ENCODE measurements at regions not wholly inside any gene's neighbourhood (a gene's known extent, or its start where the extent isn't known, plus 50 kb on each side); places are given as distances from the start of the nearest gene placed in this dataset.

DNA sequence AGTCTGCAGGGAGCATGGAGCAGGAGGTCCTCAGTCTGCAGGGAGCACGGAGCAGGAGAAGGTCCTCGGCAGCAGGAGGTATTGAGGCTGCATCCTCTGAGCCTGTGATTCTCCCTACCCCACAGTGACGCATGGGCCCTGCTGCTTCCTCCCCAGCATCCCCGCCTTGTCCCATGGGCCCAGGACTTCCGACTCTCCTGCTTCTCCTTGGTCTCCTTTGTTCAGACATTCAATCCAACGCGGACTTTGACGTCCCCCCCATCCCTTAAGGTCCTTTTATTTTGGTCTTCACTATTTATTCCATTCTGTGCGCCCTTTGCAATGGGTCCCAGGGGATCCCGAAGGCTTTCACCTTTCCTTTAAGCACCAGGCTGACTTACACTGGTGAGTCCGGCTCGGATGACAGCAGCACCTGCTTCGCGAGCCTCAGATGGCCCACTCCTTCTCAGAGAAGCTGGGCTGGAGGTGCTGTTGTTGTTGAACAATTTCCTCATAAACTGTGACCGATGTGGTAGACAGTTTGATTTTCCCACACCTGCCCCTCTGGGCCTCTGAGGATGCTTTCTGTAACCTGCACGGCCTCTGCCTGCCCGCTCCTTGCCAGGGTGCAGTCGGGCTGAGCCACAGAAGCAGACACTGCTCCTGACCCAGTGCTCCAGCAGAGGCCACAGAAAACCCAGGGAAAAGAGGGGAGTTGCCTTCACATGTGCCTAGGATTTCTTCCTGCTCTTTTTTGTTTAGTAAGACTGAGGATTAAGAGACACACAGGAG is 407.2 kb upstream of the SHH start:
- no peak for DNase-seq

DNA sequence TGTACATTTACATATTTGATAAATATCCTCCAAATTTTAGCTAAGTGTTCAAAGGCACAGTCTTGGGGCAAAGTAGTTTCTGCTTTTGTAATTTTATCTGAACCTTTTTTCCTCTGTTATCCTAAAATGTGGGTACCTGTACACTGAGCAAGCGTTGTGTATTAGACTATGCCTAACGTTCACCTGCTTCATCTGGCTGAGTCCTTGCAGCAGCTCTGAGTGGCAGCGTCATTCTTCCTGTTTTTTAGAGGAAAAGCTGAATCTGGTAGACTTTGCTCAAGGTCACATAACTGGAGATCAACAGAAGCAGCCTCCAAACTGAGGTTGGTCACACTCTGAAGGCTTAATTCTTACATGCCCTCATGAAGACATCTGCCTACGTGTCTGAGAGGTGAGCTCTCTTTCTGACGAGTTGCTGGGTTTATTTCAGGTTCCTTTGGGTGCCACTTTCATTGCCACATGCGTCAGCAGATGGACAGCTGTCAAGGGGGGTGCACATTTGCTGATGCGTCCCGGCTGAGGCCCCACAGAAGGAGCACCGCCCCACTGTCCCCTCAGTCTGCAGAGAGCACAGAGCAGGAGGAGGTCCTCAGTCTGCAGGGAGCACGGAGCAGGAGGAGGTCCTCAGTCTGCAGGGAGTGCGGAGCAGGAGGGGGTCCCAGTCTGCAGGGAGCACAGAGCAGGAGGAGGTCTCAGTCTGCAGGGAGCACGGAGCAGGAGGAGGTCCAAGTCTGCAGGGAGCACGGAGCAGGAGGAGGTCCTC is 406.5 kb upstream of the SHH start:
- DNase-seq, result no peak

DNA sequence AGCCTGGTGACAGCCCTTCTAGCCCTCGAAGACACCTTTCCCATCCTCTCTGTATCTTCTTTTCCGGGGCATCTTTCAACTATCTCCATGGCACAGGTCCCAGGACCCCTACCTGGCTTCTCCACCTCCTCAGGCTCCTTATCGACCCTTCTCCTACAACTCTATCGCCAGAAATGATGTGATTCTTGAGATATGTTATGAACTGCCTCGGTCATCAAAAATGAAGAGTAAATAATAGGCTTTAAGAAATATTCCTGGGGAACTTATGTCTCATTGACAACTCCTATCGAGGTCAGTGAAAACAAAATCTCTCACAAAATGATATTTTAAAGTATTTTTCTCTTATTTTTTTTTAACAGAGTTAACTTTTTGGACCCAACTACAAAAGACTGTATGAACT is 405.5 kb upstream of the SHH start:
- DNase-seq, result no peak

DNA sequence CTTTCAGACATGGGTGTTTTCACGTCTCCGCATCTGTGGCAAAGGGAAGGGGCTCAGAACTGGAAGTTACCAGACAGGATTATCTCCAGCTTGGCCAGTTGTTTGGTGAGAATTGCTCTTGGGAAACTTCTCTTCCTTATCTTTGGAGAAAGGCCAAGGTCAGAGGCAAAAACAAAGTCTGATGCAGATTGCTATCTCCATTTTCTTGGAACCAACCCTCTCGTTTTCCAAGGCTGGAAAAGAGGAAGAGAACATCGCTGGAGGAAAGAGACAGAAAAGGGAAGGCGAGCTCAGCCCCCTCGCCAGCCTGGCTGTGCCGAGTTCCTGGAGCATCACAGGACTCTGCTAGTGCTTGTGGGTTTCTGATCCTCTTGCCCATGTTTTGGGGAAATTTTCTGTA is 396.8 kb upstream of the SHH start:
- DNase-seq, result no peak

DNA sequence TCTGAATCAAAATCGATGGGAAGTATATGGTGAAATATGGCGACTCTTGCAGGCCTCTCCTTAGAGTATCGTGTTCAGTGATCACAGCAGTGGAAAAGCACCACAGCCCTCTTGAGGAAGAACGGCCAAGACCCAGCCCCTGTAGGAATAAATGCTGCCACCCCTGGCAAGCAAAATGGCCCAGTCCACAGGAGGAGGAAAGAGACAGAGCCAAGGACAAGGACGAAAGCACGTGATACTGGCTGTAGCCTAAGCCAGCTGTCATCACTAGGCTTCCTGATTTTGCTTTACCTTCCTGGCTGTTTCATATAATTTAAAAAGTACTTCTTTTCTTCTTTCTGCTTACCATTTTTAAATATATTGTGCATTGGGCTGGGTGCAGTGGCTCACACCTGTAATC is 395.0 kb upstream of the SHH start:
- no peak for DNase-seq

DNA sequence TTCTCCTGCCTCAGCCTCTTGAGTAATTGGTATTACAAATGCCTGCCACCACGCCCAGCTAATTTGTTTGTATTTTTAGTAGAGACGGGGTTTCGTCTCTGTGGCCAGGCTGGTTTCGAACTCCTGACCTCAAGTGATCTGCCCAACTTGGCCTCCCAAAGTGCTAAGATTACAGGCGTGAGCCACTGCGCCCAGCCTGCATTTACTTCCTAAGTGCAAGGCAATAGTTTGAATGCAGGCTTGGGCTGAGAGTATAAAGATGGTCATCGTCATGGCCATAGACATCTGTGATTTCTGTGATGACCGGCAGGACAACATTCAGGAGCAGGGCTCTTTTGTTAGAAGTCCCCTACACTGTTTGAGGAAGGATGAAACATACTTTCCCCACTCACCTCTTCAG is 393.9 kb upstream of the SHH start:
- no peak for DNase-seq

DNA sequence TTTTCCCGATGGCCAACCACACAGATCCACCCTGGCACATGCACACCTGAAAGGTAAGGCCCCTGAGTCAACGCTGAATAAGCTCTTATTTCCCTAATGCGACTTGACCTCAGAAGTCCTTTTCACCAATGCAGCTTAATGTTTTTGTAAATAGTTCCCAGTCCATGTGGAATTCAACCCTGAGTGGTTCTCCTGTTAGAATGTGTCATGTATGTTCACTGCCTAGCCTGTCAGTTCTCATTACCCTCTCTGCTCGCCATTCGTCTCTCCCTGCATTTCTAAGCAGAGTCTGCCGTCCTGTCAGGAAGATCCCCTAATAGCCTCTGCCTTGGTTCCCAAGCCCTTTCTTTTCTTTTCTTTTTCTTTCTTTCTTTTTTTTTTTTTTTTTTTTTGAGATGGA is 392.6 kb upstream of the SHH start:
- DNase-seq, result no peak

DNA sequence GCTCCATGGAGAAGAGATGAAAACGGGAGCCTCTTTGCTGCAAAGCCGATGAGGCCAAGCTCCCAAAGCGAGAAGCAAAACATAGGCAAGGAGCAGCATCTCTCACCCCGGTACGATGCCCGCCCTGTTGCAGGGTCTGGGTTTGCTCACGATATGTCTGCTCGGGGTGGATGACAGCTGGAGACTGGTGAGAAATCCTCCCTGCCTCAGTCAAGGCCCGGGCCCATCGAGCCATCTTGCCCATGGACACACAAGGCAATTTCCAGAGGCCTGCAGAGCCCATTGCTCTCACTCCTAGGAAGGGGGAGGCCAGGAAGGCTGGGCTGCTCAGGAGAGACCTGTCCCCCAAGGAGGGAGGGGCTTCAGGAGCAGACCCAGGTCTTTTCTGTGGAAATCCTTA is 391.7 kb upstream of the SHH start:
- no peak for DNase-seq

DNA sequence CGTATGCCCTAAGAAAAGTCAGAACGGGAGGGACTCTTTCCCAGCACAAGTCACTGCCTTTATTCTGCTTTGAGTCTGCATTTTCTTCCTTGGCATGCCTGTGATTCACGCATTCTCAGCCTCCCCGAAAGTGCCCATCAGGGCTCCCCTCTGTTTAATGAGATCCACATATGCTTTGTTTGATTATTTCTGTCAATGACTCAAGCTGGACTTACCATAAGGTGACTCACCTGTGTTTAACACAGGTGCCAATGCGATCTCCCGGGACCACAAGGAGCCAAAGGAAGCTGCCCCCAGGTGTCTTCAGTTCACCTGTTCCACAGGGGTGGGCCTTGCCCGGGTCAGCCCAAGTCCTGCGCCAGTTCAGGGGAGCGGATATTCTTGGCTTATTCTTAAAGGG is 386.0 kb upstream of the SHH start:
- DNase-seq, result no peak

DNA sequence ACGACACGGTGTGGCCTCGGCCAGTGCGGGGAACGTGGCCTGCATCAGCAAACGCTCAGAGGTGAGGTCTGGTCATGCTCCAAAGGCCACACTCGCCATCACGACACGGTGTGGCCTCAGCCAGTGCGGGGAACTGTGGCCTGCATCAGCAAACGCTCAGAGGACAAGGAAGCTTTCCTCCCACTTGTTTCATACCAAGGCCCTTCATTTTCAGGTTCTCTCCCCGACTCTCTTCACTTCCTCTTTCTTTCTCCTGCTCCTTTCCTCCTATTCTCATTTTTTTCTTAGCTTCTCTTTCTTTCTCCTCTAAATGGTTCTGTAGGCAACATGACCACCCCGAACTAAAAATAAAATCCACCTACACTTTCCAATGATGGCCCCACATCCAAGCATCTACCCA is 384.4 kb upstream of the SHH start:
- DNase-seq, result no peak

DNA sequence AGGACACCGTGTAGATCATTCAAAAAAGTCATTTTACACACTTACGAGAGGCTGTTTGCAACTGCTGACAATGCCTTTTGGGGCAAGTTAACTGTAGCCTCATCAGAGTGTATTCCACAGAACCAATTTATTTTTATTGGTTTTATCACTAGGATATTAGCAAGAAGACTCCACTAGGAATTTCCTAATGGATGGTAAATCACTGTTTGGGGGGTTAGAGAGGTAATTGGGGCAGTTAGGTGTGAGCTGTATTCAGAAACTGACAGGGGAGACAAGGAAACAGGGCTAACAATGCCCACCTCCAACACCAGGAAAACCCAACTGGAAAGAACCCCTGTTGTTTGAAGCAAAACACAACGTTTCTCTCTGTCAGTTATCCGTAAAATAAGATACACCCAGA is 383.0 kb upstream of the SHH start:
- no peak for DNase-seq

DNA sequence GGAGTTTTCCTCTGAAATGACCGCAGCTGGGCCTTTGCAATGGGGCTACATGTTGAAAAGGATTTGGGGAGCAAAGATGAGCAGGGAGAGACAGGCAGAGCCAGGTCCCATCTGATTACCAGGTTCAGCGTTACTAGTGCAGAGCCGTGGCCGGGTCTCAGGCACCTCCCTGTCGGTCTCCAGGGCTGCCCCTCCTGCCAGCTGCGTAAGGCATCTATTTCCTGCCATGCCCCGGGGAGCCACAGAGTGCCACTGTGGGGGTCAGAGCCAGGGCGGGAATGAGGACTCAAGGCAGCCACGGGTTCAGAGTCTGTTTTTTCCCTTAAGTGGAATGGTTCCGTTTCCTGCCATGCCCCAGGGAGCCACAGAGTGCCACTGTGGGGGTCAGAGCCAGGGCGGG is 382.6 kb upstream of the SHH start:
- no peak for DNase-seq

DNA sequence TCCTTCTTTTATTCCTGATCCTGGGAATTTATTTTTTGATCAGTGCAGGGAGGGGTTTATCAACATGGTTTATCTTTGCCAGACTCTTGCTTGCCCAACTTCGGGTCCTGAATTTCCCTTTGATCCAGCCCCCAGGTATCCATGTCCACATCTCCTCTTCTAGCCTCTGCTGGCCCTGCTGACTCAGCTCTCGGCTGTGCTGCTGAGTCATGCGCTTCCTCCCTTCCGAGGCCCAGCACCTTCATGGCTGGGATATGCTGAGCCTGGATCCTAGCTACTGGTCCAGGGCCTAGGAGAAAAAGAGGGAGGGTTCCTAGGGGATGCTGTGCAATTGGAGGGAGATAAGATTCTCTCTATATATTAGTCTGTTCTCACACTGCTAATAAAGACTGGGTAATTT is 380.7 kb upstream of the SHH start:
- no peak for DNase-seq

DNA sequence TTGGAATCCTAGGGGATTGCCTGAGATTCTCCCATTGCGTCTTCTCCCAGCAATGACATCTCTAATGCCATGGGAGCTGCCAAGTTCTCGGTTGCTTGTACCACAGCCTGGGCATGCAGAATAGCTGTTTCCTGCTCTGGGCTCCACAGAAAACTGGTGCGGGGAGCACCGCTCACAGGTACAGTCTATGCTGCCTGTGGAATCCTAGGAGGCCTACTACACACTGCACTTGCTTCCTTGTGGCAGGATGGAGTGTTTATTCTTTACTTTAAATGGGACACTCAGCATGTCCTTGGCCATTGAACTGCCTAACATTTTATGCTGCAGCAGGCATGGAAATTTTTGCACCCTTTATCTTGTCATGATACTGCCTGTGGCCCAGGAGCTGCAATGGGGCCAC is 378.8 kb upstream of the SHH start:
- DNase-seq, result no peak

DNA sequence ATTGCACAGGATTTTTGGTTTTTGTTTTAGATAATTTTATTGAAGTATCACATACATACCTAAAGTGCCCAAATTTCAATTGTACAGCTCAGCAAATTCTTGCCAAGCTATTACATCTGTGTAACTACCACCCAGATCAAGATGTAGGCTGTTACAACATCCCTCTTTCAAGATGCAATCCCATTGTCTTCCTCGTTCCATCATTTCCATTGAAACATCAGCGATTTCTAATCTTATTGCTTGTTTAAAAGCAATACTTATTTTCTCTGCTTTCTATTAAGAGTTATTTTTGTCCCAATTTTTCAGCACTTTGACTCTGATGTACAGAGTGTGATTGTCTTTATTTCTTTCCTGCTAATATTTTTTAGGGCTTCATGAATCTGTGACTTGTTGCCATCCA is 372.8 kb upstream of the SHH start:
- DNase-seq, result no peak

DNA sequence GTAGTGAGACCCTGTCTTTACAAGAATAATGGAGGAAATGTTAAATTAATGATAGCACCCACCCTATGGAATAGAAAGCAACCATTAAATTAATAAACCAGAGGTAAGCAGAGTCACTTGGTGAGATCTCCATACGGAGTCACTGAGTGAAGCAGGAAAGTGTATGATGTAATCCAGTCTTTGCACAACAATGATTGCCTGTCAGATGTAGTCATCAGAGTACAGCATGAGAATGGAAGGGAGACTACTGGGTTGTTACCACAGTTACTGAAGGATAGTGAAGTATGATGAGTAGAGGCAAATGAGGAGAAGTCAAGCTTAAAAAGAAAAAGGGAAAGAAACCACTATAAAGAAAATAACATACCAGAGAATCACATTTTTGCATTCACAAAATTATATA is 371.9 kb upstream of the SHH start:
- DNase-seq, result no peak

DNA sequence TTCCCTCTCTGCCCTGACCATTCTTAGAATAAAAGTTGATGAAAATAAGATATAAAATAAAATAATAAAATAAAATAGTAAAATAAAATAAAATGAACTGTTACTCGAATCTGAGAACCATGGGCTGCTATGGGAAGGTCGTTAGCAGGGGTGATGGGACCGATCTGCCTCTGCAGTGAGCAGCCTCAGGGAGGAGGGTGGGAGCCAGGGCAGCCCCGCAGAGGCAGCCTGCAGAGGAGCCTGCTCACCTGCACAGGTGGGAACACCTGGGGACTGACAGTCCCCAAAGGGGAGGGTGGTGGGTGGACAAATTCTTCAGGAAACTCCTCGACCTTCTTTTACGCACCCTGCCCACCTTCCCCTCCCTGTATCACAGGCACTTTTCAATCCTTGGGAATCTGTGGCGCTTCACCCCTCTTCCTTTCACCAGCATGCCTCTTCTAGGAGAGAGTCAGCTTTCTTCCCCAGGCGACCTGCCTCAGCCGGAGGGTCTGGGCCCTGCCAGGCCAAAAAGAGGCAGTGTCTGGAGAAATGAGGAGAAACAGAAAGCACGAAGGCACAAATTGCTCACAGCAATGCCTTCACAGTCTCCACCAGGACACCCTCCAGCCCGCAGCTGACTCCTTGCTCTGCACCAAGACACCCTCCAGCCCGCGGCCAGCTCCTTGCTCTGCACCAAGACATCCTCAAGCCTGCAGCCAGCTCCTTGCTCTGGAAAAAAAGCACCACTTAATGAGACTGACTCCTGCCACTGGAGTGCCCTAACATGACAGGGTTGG is 368.4 kb upstream of the SHH start:
- DNase-seq, result no peak

DNA sequence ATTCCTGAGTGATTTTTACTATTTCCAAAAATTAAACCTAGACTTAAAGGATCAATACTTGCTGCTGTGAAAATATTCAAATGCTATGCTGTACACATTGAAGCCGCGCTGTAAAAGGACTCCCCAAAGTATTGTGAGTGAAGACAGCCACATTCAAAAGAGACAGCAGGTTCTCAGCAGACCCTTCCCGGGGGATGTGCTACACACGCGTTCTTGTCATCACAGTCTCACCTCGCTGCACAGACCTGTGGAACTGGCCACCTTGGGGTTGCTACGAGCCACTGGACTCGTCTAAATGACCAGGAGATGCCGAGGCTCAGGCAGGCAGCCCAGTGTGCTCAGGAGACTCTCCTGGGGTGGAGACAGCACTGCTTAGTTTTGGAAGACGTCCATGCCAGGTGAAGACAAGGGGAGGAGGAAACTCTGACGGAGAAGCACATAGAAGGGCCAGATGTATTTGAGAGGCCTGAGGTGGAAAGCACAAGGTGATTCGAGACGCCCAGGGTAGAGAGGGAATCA is 367.7 kb upstream of the SHH start:
- DNase-seq, result no peak

DNA sequence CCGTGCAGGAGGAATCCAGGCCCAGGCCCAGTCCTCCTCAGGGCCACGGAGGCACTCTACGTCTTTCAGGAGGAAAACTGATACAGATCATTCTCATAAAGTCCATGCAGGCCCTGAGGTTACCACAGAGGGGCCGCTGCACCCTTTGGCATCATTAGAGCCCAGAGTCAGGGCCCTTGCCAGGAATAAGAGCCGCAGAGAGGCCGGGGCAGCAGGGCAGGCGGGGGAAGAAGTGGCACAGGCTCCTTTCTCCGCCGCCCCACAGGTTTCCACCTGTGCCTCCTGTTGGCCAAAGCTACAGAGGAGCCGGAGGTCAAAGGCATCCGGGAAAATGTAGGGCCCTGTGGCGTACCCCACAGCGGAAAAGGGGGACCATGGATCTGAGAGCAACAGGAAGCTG is 366.6 kb upstream of the SHH start:
- no peak for DNase-seq

DNA sequence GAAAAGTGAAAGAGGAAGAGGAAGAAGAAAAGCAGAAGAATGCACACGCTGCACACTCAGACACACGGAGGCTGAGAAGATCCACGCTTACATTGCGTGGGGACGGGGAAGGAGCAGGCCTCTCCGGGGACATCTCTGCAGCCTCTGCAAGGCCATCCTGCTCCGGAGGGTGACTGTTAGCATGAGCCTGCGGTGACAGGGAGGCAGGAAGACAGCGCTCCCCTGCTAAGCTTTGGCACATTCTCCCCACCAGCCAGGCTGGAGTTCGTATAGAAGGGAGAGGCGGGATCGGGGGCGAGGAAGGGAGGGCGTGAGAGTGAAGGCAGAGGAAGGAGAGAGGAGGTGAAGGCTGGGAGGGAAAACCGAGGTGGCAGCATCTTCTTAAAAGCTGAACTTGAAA is 366.0 kb upstream of the SHH start:
- DNase-seq, result no peak

DNA sequence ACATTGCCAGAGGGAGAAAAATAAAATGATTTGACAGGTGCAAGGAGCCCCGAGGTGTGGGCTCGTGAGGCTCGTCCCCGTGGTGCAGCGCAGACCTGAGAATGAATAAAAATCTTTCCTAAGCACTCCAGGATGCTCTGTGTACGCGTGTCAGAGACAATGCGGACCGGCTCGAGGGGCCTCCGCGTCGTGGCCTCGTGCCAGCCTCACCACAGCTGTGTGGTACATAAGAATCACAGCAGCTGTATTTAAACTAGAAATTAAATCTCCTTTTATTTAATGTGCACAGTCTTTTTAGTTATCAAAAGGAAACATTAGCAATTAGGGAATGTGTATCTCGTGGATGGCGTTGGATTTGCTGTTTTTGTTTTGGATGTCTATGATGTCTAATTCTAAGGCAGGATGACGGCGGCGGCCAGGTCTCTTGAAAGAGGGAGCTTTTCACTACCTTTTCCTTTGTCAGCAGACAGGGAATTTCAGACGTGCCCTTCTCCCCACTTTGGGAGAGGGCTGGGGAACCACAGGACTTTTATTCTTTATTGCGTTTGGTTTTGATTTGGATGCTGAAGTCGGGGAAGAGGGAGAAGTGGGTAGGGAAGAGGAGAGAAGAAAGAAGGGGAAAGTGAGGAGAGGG is 365.3 kb upstream of the SHH start:
- no peak for DNase-seq

DNA sequence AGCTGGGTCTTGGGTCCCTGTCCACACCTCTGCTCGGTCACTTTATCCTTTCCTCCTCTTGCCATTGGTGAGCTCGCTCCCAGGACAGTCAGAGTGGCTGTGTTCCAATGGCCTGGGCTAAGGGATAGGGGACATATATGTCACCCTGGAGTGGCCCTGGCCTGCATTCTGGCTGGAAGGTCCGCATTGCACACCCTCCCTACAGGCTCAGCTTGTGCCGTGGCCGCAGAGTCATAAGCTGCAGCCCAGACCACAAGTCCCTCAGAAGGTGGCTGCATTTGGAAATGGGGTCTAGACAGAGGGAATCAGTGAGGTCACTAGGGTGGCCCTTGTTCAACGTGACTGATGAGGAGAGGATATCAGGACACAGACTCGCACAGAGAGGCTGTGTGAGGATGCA is 363.8 kb upstream of the SHH start:
- no peak for DNase-seq

DNA sequence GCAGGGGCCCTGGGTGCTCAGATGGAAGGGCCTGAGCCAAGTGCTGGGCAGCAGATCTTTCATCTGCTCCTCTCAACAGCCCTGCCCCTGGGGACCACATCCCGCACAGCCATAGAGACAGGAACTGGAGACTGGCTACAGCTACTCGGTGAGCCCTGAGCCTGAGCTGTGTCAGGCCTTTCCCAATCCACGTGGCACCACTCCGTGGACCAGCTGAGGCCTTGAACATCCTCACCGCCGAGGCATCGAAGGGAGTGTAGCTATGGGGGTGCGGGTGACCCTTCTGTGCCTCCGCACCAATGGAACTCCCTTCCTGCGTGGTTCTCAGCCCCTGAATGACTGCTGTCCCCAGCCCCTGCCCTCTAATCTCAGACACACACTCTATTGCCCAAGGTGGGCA is 362.7 kb upstream of the SHH start:
- no peak for DNase-seq
